Esophagus muscularis mucosa (tissue), 4 donors: ENCODE measurements at regions not wholly inside any gene's neighbourhood (a gene's known extent, or its start where the extent isn't known, plus 50 kb on each side); places are given as distances from the start of the nearest gene placed in this dataset.

ENCODE experiments used
- DNase-seq: peaks from one replicate; pipeline ENCODE4 v3.0.0-alpha.2; 2017; ENCODE audit errors: extremely low spot score
- H3K27ac ChIP-seq, 4 donors: fragments of 200-600 bp; sonication (generic); replicated peaks in 1 of 4; 1 replicate in 3 of 4; 2 replicates in 1 of 4; pipeline ENCODE4 v1.5.1; 2016 to 2019; ENCODE audit warnings: mild to moderate bottlenecking in 1 of 4
- H3K27me3 ChIP-seq, 4 donors: fragments of 200-600 bp; sonication (generic); one replicate each; pipeline versions ENCODE4 v1.5.1 to v1.6.0; 2016 to 2019
- H3K36me3 ChIP-seq, 4 donors: fragments of 200-600 bp; sonication (generic); one replicate each; pipeline ENCODE4 v1.5.1; 2016 to 2019
- H3K4me1 ChIP-seq, 4 donors: fragments of 200-600 bp; sonication (generic); one replicate each; pipeline ENCODE4 v1.5.1; 2016 to 2019
- H3K4me3 ChIP-seq, 4 donors: fragments of 200-600 bp; sonication (generic); 1 replicate in 2 of 4; 2 replicates in 2 of 4; pipeline ENCODE4 v1.5.1; 2016 to 2019; ENCODE audit warnings: mild to moderate bottlenecking in 4 of 4, moderate library complexity in 1 of 4
- H3K9me3 ChIP-seq, 4 donors: fragments of 200-600 bp; sonication (generic); 1 replicate in 3 of 4; 2 replicates in 1 of 4; pipeline ENCODE4 v1.5.1; 2016 to 2019
- CTCF ChIP-seq, 3 experiments: fragments of 200-600 bp in 2 of 3; fragments of 450-650 bp in 1 of 3; sonication (generic) in 2 of 3; IDR thresholded peaks; one replicate each; pipeline ENCODE4 v1.5.1; 2017 to 2019; ENCODE audit warnings: antibody characterized with exemption in 3 of 3, mild to moderate bottlenecking in 2 of 3, moderate library complexity in 1 of 3
- EP300 ChIP-seq: sonication (generic); formaldehyde crosslinking; IDR thresholded peaks from one replicate; pipeline ENCODE4 v1.6.1; 2017; ENCODE audit warnings: antibody characterized with exemption
- POLR2A ChIP-seq: fragments of 450-650 bp; IDR thresholded peaks from one replicate; pipeline ENCODE4 v1.6.1; 2017; ENCODE audit warnings: antibody characterized with exemption, moderate library complexity, mild to moderate bottlenecking, low read depth
- POLR2AphosphoS5 ChIP-seq, 2 donors: sonication (generic); formaldehyde crosslinking; IDR thresholded peaks; one replicate each; pipeline ENCODE4 v1.6.1; 2017; ENCODE audit warnings: antibody characterized with exemption in 2 of 2
- WGBS: methylation state at CpG from one replicate; pipeline ENCODE4 v1.1.5; 2018; 5-methylcytosine and 5-hydroxymethylcytosine counted together
- intact Hi-C: fragments of 100-400 bp; cut with DNase I; formaldehyde crosslinking; loops from one replicate; pipeline ENCODE4 v1.15.1; 2023

GRCh38 chr10:128978211-128978610 is 488.8 kb upstream of the MGMT start:
- no peaks in the 10 kb centered on the region for H3K27me3 ChIP-seq
- no peaks in the 10 kb centered on the region for H3K4me1 ChIP-seq
- H3K27ac ChIP-seq, result no peak overlapping the region
- no peak for DNase-seq
- H3K36me3 ChIP-seq, result no peaks in the 10 kb centered on the region
- TF ChIP-seq POLR2AphosphoS5 (IDR thresholded peaks at IDR 0.05) (no peak), POLR2A (no peak), CTCF (IDR thresholded peaks at IDR 0.05) (no peak), EP300 (no peak)
- WGBS, result 88% methylated on average over 10 of the region's 10 CpGs
- H3K4me3 ChIP-seq, result no peak overlapping the region
- intact Hi-C loops, result no loop called here
- no peaks in the 10 kb centered on the region for H3K9me3 ChIP-seq

GRCh38 chr10:128979405-128979804 is 487.6 kb upstream of the MGMT start:
- Histone ChIP-seq H3K27me3 (no peaks in the 10 kb centered on the region), H3K4me1 (no peaks in the 10 kb centered on the region), H3K27ac (no peak overlapping the region), H3K4me3 (no peak overlapping the region), H3K9me3 (no peaks in the 10 kb centered on the region), H3K36me3 (no peaks in the 10 kb centered on the region)
- DNase-seq, result no peak
- TF ChIP-seq CTCF (IDR thresholded peaks at IDR 0.05), result no peak
- no peak for TF ChIP-seq EP300
- TF ChIP-seq POLR2AphosphoS5 (IDR thresholded peaks at IDR 0.05), result no peak
- TF ChIP-seq POLR2A, result no peak
- 93% methylated on average over 3 of the region's 4 CpGs for WGBS
- intact Hi-C loops, result no loop called here

GRCh38 chr10:128981251-128981650 is 485.8 kb upstream of the MGMT start:
- no peak overlapping the region for H3K4me3 ChIP-seq
- no peaks in the 10 kb centered on the region for H3K4me1 ChIP-seq
- no peaks in the 10 kb centered on the region for H3K9me3 ChIP-seq
- intact Hi-C loops, result no loop called here
- no peak overlapping the region for H3K27ac ChIP-seq
- no peaks in the 10 kb centered on the region for H3K27me3 ChIP-seq
- 81% methylated on average over 5 of the region's 6 CpGs for WGBS
- H3K36me3 ChIP-seq, result no peaks in the 10 kb centered on the region
- no peak for TF ChIP-seq POLR2A
- TF ChIP-seq POLR2AphosphoS5 (IDR thresholded peaks at IDR 0.05), result no peak
- no peak for TF ChIP-seq CTCF (IDR thresholded peaks at IDR 0.05)
- no peak for TF ChIP-seq EP300
- DNase-seq, result no peak

GRCh38 chr10:128981881-128982615 is 485.0 kb upstream of the MGMT start:
- WGBS, result 87% methylated on average over 17 of the region's 20 CpGs
- H3K27me3 ChIP-seq, result no peaks in the 10 kb centered on the region
- no peaks in the 10 kb centered on the region for H3K36me3 ChIP-seq
- no peak overlapping the region for H3K27ac ChIP-seq
- no peak overlapping the region for H3K4me3 ChIP-seq
- TF ChIP-seq CTCF (IDR thresholded peaks at IDR 0.05) (no peak), EP300 (no peak), POLR2A (no peak), POLR2AphosphoS5 (IDR thresholded peaks at IDR 0.05) (no peak)
- H3K4me1 ChIP-seq, result no peaks in the 10 kb centered on the region
- DNase-seq, result no peak
- H3K9me3 ChIP-seq, result no peaks in the 10 kb centered on the region
- intact Hi-C loops, result no loop called here

GRCh38 chr10:128982616-128982915 is 484.5 kb upstream of the MGMT start:
- no peaks in the 10 kb centered on the region for H3K9me3 ChIP-seq
- H3K27ac ChIP-seq, result no peak overlapping the region
- no peaks in the 10 kb centered on the region for H3K4me1 ChIP-seq
- no peaks in the 10 kb centered on the region for H3K36me3 ChIP-seq
- DNase-seq, result no peak
- H3K27me3 ChIP-seq, result no peaks in the 10 kb centered on the region
- 75% methylated on average over 1 of the region's 4 CpGs for whole genome bisulfite sequencing
- no peak for TF ChIP-seq POLR2AphosphoS5 (IDR thresholded peaks at IDR 0.05)
- no peak for TF ChIP-seq EP300
- no peak for TF ChIP-seq CTCF (IDR thresholded peaks at IDR 0.05)
- no peak for TF ChIP-seq POLR2A
- H3K4me3 ChIP-seq, result no peak overlapping the region
- intact Hi-C loops, result no loop called here
